Activated naive CD4-positive, alpha-beta T cell treated with anti-CD3 and anti-CD28 coated beads for 36 hours (primary cell): ENCODE measurements at regions not wholly inside any gene's neighbourhood (a gene's known extent, or its start where the extent isn't known, plus 50 kb on each side); places are given as distances from the start of the nearest gene placed in this dataset.
A peak's percentile ranks its signal among the peaks of the same experiment; 100 is the strongest.

Source experiments
- CTCF ChIA-PET: fragments of 350-600 bp; sonication (Branson Sonifier 250); formaldehyde crosslinking; loops from one replicate; lab custom pipeline; 2021; ENCODE audit warnings: antibody characterized with exemption; lab: Charles Lee
- DNase-seq: peaks from one replicate; pipeline ENCODE4 v3.0.0-alpha.2; 2020
- H3K27ac Mint-ChIP-seq: one replicate; pipeline ENCODE4 v1.8.0; 2021; ENCODE audit warnings: mild to moderate bottlenecking, mixed read lengths
- H3K27me3 Mint-ChIP-seq: one replicate; pipeline ENCODE4 v1.8.0; 2021; ENCODE audit warnings: low read depth, mixed read lengths
- H3K36me3 Mint-ChIP-seq: one replicate; pipeline ENCODE4 v1.8.0; 2021; ENCODE audit warnings: low read depth, mixed read lengths
- H3K4me1 Mint-ChIP-seq: one replicate; pipeline ENCODE4 v1.8.0; 2021; ENCODE audit warnings: low read depth, mixed read lengths
- H3K4me3 Mint-ChIP-seq: one replicate; pipeline ENCODE4 v1.8.0; 2021; ENCODE audit warnings: mild to moderate bottlenecking, moderate library complexity, mixed read lengths
- H3K9me3 Mint-ChIP-seq: one replicate; pipeline ENCODE4 v1.8.0; 2021; ENCODE audit warnings: mixed read lengths
- intact Hi-C: fragments of 100-400 bp; cut with micrococcal nuclease; formaldehyde crosslinking; loops from one replicate; pipeline ENCODE4 v1.15.1; 2023

DNA sequence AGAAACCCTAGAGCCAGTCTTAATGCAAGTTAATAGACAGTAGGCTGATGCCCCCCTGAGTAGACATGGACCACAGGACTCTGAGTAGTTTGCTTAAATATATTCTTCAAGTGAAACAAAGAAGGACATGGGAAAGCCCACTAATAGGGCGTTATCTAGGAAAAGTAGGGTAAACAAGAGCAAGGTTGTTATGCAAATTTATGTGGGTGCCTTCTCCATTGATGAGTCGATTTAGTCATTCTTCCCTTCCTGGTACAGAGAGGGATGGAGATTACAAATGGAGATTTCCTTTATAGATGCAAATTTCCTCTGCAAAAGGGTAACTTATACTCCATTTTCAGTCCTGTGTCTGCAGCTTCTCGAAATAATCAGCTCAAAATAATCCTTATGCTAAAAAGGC, 262.0 kb downstream of the CD83 start:
- intact Hi-C loops, result no loop called here
- no peak overlapping the region for H3K4me3 Mint-ChIP-seq
- H3K36me3 Mint-ChIP-seq, result no peaks in the 10 kb centered on the region
- no peak overlapping the region for H3K27ac Mint-ChIP-seq
- CTCF ChIA-PET, result no interaction called here
- peaks cover 43% of the 10 kb centered on the region for H3K4me1 Mint-ChIP-seq
- no peak for DNase-seq
- H3K9me3 Mint-ChIP-seq, result no peaks in the 10 kb centered on the region
- peaks cover 2% of the 10 kb centered on the region for H3K27me3 Mint-ChIP-seq

DNA sequence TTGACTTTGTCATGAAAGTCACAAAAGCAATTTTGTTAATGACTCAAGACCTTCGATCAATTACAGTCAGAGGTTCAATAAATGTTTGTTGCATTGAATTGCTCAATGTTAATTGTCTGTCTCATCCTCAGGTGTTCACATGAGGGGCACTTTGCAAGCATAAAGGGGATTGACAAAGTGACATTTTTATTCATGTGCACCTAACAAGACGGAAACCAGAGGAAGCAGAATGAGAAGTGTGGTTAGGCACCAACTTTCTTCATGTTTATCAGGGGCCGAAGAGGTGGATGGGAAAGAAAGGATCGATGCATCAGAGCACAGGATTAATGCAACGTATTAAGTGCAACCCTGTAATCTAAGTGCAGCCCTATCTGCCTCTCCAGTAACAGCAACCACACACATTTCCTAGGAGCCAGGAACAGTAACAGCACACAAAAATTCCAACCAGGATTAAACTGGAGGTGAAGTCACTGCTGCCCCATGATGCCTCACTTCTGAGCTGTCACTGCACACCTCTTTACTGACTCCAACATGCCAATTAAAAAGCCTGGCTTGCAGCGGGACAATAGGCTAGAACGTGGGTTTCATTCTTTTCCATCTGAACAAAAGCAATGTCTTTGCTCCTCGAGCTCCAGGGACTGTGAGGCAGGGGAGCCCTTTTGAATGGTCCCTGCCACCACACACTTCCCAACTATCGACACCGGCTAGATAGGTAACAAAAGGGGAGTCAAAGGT, 262.7 kb downstream of the CD83 start:
- Mint-ChIP-seq H3K27ac (no peak overlapping the region), H3K4me1 (peaks cover 43% of the 10 kb centered on the region), H3K4me3 (no peak overlapping the region), H3K9me3 (no peaks in the 10 kb centered on the region), H3K36me3 (no peaks in the 10 kb centered on the region), H3K27me3 (peaks cover 2% of the 10 kb centered on the region)
- DNase-seq, result no peak
- CTCF ChIA-PET, result no interaction called here
- intact Hi-C loops, result loop anchor here (5.0 to 10.0 kb wide), 5 partner anchors 103 to 352 kb away; no protein-coding TSS in a partner anchor

- Mint-ChIP-seq H3K27me3 (peaks cover 2% of the 10 kb centered on the region), H3K4me3 (no peak overlapping the region), H3K36me3 (no peaks in the 10 kb centered on the region), H3K9me3 (no peaks in the 10 kb centered on the region), H3K27ac (no peak overlapping the region), H3K4me1 (peaks cover 36% of the 10 kb centered on the region)
- DNase-seq, result no peak
- CTCF ChIA-PET, result interaction anchor here (0.8 kb wide), 1 partner anchor 14 kb away, joined by 3 read pairs; no protein-coding TSS in a partner anchor
- intact Hi-C loops, result loop anchor here (5.0 to 10.0 kb wide), 5 partner anchors 104 to 351 kb away; no protein-coding TSS in a partner anchor
These were observed 263.6 kb downstream of the CD83 start for GRCh38 chr6:14380901-14381828.

- intact Hi-C loops, result loop anchor here (1.0 to 10.0 kb wide), 6 partner anchors 42 to 350 kb away; no protein-coding TSS in a partner anchor
- CTCF ChIA-PET, result interaction anchor here (0.8 kb wide), 1 partner anchor 14 kb away, joined by 3 read pairs; no protein-coding TSS in a partner anchor
These were observed 264.5 kb downstream of the CD83 start for GRCh38 chr6:14381829-14382677.

GRCh38 chr6:14382678-14383236, 265.2 kb downstream of the CD83 start:
- Mint-ChIP-seq H3K27me3 (peaks cover 2% of the 10 kb centered on the region), H3K4me1 (peaks cover 36% of the 10 kb centered on the region), H3K36me3 (no peaks in the 10 kb centered on the region), H3K4me3 (no peak overlapping the region), H3K9me3 (no peaks in the 10 kb centered on the region), H3K27ac (no peak overlapping the region)
- intact Hi-C loops, result loop anchor here (1.0 to 10.0 kb wide), 6 partner anchors 42 to 350 kb away; no protein-coding TSS in a partner anchor
- CTCF ChIA-PET, result no interaction called here
- DNase-seq, result no peak

More at GRCh38 chr6:14381829-14382677, 264.5 kb downstream of the CD83 start:
- H3K27me3 Mint-ChIP-seq, result peaks cover 2% of the 10 kb centered on the region
- H3K27ac Mint-ChIP-seq, result peak overlapping the region; percentile 41
- no peaks in the 10 kb centered on the region for H3K9me3 Mint-ChIP-seq
- H3K36me3 Mint-ChIP-seq, result no peaks in the 10 kb centered on the region
- peak; percentile 54 for DNase-seq
- no peak overlapping the region for H3K4me3 Mint-ChIP-seq
- H3K4me1 Mint-ChIP-seq, result peaks cover 36% of the 10 kb centered on the region

DNA sequence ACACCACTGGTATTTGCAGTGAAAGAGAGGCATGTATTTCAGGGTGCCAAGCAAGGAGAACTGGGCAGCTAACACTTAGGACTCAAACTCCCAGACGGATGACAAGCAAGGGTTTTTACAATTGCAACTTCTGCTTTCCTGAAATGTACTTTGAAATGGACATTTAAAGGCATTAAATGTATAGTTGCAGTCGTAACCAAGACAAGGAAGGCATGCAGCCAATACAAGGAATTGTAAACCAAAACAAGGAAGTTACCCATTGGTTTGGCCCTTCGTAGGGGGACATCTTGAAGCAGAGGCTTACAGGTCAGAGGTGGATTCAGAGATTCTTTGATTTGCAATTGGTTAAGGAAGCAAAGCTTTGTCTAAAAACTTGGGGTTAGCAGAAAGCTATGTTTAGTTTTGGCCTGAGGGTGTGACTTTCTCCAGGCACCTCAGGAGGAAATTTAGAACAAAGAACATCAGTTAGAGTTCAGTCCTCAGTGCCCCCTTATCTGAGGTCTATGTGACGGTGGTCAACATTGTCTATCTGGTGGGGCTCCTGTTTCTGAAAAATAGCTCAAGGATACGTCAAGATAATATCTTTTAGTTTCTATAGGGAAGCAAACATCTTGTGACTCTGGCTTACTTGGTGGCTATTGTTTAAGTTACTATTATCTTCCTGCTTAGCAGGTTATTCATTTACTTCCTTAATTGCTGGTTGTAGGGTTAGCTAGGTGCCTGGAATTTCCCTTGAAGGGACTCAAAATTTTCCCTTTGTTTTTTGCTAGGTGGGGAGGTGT, 266.0 kb downstream of the CD83 start:
- CTCF ChIA-PET, result interaction anchor here (1.6 kb wide), 1 partner anchor 55 kb away, joined by 3 read pairs; no protein-coding TSS in a partner anchor
- intact Hi-C loops, result loop anchor here (5.0 to 10.0 kb wide), 5 partner anchors 106 to 349 kb away; no protein-coding TSS in a partner anchor
- no peak for DNase-seq

DNA sequence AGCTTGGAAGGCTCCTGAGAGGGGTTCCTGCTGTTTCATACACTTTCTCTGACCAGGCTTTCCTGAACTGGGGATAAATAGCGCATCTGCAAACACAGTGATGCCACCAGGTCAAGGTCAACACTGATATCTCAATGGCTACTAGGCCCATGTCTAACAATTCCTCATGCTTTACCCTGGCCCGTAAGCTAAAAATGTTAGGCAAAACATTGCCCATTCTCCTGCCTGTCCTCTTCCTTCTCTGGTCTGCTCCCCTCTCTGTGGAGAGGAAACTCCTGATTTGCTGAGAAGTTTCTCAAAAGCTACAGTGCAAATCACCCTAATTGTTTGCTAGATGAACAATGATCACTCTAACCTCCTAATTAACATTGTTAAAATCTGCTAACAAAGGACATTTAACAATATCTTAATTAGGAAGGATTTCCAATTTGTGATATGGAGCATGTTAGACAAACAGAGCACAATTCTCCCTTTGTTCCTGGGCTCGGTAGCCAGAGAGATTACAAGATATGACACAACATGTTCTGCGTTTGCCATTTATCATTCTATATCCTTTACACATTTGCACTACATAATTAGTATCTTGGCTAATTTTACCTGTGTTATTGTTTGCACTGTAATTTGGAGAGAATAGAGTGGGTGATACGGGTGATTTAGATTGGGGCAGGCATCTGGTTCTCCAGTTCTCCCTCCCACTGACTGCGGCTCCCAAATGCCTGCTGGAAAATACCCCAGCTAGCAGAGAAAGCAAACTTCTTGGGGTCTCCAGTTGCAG, 266.8 kb downstream of the CD83 start:
- Mint-ChIP-seq H3K9me3 (no peaks in the 10 kb centered on the region), H3K27me3 (peaks cover 2% of the 10 kb centered on the region), H3K4me1 (peaks cover 35% of the 10 kb centered on the region), H3K36me3 (no peaks in the 10 kb centered on the region), H3K27ac (no peak overlapping the region), H3K4me3 (no peak overlapping the region)
- intact Hi-C loops, result loop anchor here (5.0 to 10.0 kb wide), 5 partner anchors 107 to 348 kb away; no protein-coding TSS in a partner anchor
- CTCF ChIA-PET, result interaction anchor here (0.6 to 1.6 kb wide), 2 partner anchors 54 to 632 kb away, joined by 3 read pairs; no protein-coding TSS in a partner anchor
- DNase-seq, result no peak

More for the DNA sequence above, 266.0 kb downstream of the CD83 start:
- Mint-ChIP-seq H3K9me3 (no peaks in the 10 kb centered on the region), H3K36me3 (no peaks in the 10 kb centered on the region), H3K27me3 (peaks cover 2% of the 10 kb centered on the region), H3K4me1 (peaks cover 36% of the 10 kb centered on the region), H3K4me3 (no peak overlapping the region), H3K27ac (no peak overlapping the region)

DNA sequence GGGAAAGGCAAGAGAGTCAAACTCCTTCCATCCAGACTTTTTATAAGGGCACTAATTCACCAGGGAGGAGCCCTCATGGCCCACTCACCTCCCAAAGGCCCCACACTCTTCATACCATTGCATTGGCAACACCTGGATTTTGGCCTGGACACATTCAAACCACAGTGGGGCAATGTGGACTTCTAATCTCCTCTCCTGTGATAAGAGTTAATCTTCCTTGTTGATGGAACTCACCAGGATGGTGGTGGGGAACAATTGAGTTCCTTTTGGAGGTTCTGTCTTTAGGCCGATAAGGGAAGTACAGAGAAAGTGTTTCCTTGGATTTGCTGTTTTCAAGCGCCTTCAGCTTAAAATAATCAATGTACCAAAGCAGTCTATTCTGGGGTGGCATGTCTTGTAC, 268.7 kb downstream of the CD83 start:
- Mint-ChIP-seq H3K4me3 (no peak overlapping the region), H3K36me3 (no peaks in the 10 kb centered on the region), H3K4me1 (peaks cover 26% of the 10 kb centered on the region), H3K27ac (no peak overlapping the region), H3K9me3 (no peaks in the 10 kb centered on the region), H3K27me3 (no peaks in the 10 kb centered on the region)
- no peak for DNase-seq
- CTCF ChIA-PET, result interaction anchor here (1.0 kb wide), 1 partner anchor 121 kb away, joined by 4 read pairs; no protein-coding TSS in a partner anchor
- intact Hi-C loops, result loop anchor here (10.0 kb wide), 2 partner anchors 171 to 279 kb away; no protein-coding TSS in a partner anchor

DNA sequence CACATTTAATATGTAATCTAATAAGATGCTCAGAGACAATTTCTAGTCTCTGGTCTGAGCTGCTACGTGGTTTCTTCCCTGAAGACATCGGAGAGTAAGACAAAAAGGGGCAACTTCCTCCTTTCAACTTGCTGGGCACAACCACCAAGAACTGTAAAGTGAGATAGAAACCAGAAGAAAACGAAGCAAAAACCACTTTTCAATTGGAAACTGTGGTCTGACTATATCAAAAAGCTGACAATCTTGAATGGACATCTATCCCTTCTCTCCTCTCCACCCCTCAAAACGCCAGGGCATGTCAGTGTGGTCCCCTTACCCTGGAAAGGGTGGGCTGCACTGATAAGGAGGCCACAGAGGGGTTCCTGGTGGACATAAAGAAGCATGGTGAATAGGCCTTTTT, 269.1 kb downstream of the CD83 start:
- no peaks in the 10 kb centered on the region for H3K27me3 Mint-ChIP-seq
- intact Hi-C loops, result loop anchor here (10.0 kb wide), 2 partner anchors 172 to 278 kb away; no protein-coding TSS in a partner anchor
- DNase-seq, result no peak
- H3K9me3 Mint-ChIP-seq, result no peaks in the 10 kb centered on the region
- H3K4me1 Mint-ChIP-seq, result peaks cover 23% of the 10 kb centered on the region
- no peak overlapping the region for H3K27ac Mint-ChIP-seq
- CTCF ChIA-PET, result no interaction called here
- H3K4me3 Mint-ChIP-seq, result no peak overlapping the region
- no peaks in the 10 kb centered on the region for H3K36me3 Mint-ChIP-seq

DNA sequence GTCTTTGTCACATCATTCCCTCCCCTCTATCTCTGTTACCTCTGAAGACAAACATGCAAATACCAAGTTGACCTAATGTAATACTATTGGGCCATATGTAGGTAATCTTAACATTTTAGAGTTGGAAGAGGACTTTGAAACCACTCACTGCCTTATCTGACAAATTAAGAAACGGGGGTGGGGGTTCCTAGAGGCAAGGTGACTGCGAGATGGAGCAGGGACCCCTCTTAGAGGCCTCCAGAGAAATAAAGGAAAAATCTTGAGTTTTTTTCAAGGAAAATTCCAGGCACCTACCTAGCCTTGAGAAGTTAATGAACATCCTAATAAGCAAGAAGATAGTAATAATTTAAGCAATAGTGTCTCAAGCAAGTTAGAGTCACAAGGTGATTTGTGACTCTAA, 270.8 kb downstream of the CD83 start:
- no peaks in the 10 kb centered on the region for H3K9me3 Mint-ChIP-seq
- H3K27me3 Mint-ChIP-seq, result no peaks in the 10 kb centered on the region
- no peak for DNase-seq
- H3K36me3 Mint-ChIP-seq, result no peaks in the 10 kb centered on the region
- intact Hi-C loops, result loop anchor here (10.0 kb wide), 2 partner anchors 174 to 276 kb away; no protein-coding TSS in a partner anchor
- H3K4me1 Mint-ChIP-seq, result peaks cover 7% of the 10 kb centered on the region
- H3K4me3 Mint-ChIP-seq, result no peak overlapping the region
- no peak overlapping the region for H3K27ac Mint-ChIP-seq
- CTCF ChIA-PET, result no interaction called here
